ENCODE measurements at regions not wholly inside any gene's neighbourhood (a gene's known extent, or its start where the extent isn't known, plus 50 kb on each side); places are given as distances from the start of the nearest gene placed in this dataset.

GRCh38 chr4:129561886-129562671 is 466.1 kb downstream of the C4orf33 start:
- H3K4me1 ChIP-seq (ENCODE audit: insufficient read depth, insufficient read length): no peaks in the 10 kb centered on the region
- no peak overlapping the region for H3K9ac ChIP-seq (ENCODE audit: insufficient read length, low read depth)
- no peak overlapping the region for H3K4me3 ChIP-seq (ENCODE audit: insufficient read length, low read depth)
- no peaks in the 10 kb centered on the region for H3K27me3 ChIP-seq (ENCODE audit: insufficient read depth, insufficient read length)
- H3K36me3 ChIP-seq (ENCODE audit: insufficient read depth, insufficient read length, low read length): no peaks in the 10 kb centered on the region
- DNase-seq (ENCODE audit: low read depth, low spot score): no peak
- TF ChIP-seq SUZ12 (IDR thresholded peaks at IDR 0.05; ENCODE audit: extremely low read depth, insufficient read depth, insufficient read length): no peak
- no peak for TF ChIP-seq ZNF274 (IDR thresholded peaks at IDR 0.05; ENCODE audit: low read depth, low read length)
- no peak for TF ChIP-seq YY1 (IDR thresholded peaks at IDR 0.05; ENCODE audit: insufficient read depth, insufficient read length)
- H3K9me3 ChIP-seq (ENCODE audit: insufficient read depth, low read length): no peaks in the 10 kb centered on the region

GRCh38 chr4:129565214-129565613 is 469.3 kb downstream of the C4orf33 start:
- no peaks in the 10 kb centered on the region for H3K4me1 ChIP-seq (ENCODE audit: insufficient read depth, insufficient read length)
- no peaks in the 10 kb centered on the region for H3K36me3 ChIP-seq (ENCODE audit: insufficient read depth, insufficient read length, low read length)
- H3K9me3 ChIP-seq (ENCODE audit: insufficient read depth, low read length): no peaks in the 10 kb centered on the region
- H3K4me3 ChIP-seq (ENCODE audit: insufficient read length, low read depth): no peak overlapping the region
- H3K9ac ChIP-seq (ENCODE audit: insufficient read length, low read depth): no peak overlapping the region
- DNase-seq (ENCODE audit: low read depth, low spot score): no peak
- no peaks in the 10 kb centered on the region for H3K27me3 ChIP-seq (ENCODE audit: insufficient read depth, insufficient read length)
- TF ChIP-seq YY1 (IDR thresholded peaks at IDR 0.05; ENCODE audit: insufficient read depth, insufficient read length) (no peak), SUZ12 (IDR thresholded peaks at IDR 0.05; ENCODE audit: extremely low read depth, insufficient read depth, insufficient read length) (no peak), ZNF274 (IDR thresholded peaks at IDR 0.05; ENCODE audit: low read depth, low read length) (no peak)

- Histone ChIP-seq H3K4me1 (ENCODE audit: insufficient read depth, insufficient read length) (no peaks in the 10 kb centered on the region), H3K4me3 (ENCODE audit: insufficient read length, low read depth) (no peak overlapping the region), H3K27me3 (ENCODE audit: insufficient read depth, insufficient read length) (no peaks in the 10 kb centered on the region), H3K9me3 (ENCODE audit: insufficient read depth, low read length) (no peaks in the 10 kb centered on the region), H3K36me3 (ENCODE audit: insufficient read depth, insufficient read length, low read length) (no peaks in the 10 kb centered on the region), H3K9ac (ENCODE audit: insufficient read length, low read depth) (no peak overlapping the region)
- TF ChIP-seq ZNF274 (IDR thresholded peaks at IDR 0.05; ENCODE audit: low read depth, low read length): no peak
- TF ChIP-seq YY1 (IDR thresholded peaks at IDR 0.05; ENCODE audit: insufficient read depth, insufficient read length): no peak
- no peak for TF ChIP-seq SUZ12 (IDR thresholded peaks at IDR 0.05; ENCODE audit: extremely low read depth, insufficient read depth, insufficient read length)
- no peak for DNase-seq (ENCODE audit: low read depth, low spot score)
These were observed 474.4 kb downstream of the C4orf33 start for GRCh38 chr4:129570326-129570725.

GRCh38 chr4:129578336-129578735 is 482.4 kb downstream of the C4orf33 start:
- Histone ChIP-seq H3K4me1 (ENCODE audit: insufficient read depth, insufficient read length) (no peaks in the 10 kb centered on the region), H3K9ac (ENCODE audit: insufficient read length, low read depth) (no peak overlapping the region), H3K27me3 (ENCODE audit: insufficient read depth, insufficient read length) (no peaks in the 10 kb centered on the region), H3K4me3 (ENCODE audit: insufficient read length, low read depth) (no peak overlapping the region), H3K36me3 (ENCODE audit: insufficient read depth, insufficient read length, low read length) (no peaks in the 10 kb centered on the region), H3K9me3 (ENCODE audit: insufficient read depth, low read length) (no peaks in the 10 kb centered on the region)
- DNase-seq (ENCODE audit: low read depth, low spot score): no peak
- TF ChIP-seq SUZ12 (IDR thresholded peaks at IDR 0.05; ENCODE audit: extremely low read depth, insufficient read depth, insufficient read length) (no peak), YY1 (IDR thresholded peaks at IDR 0.05; ENCODE audit: insufficient read depth, insufficient read length) (no peak), ZNF274 (IDR thresholded peaks at IDR 0.05; ENCODE audit: low read depth, low read length) (no peak)

- no peak for TF ChIP-seq YY1 (IDR thresholded peaks at IDR 0.05; ENCODE audit: insufficient read depth, insufficient read length)
- no peak for TF ChIP-seq ZNF274 (IDR thresholded peaks at IDR 0.05; ENCODE audit: low read depth, low read length)
- no peak for TF ChIP-seq SUZ12 (IDR thresholded peaks at IDR 0.05; ENCODE audit: extremely low read depth, insufficient read depth, insufficient read length)
- no peaks in the 10 kb centered on the region for H3K27me3 ChIP-seq (ENCODE audit: insufficient read depth, insufficient read length)
- no peaks in the 10 kb centered on the region for H3K36me3 ChIP-seq (ENCODE audit: insufficient read depth, insufficient read length, low read length)
- no peak overlapping the region for H3K9ac ChIP-seq (ENCODE audit: insufficient read length, low read depth)
- no peak overlapping the region for H3K4me3 ChIP-seq (ENCODE audit: insufficient read length, low read depth)
- H3K9me3 ChIP-seq (ENCODE audit: insufficient read depth, low read length): no peaks in the 10 kb centered on the region
- DNase-seq (ENCODE audit: low read depth, low spot score): no peak
- no peaks in the 10 kb centered on the region for H3K4me1 ChIP-seq (ENCODE audit: insufficient read depth, insufficient read length)
These were observed 485.4 kb downstream of the C4orf33 start for GRCh38 chr4:129581305-129581704.

- no peak for DNase-seq (ENCODE audit: low read depth, low spot score)
- no peaks in the 10 kb centered on the region for H3K36me3 ChIP-seq (ENCODE audit: insufficient read depth, insufficient read length, low read length)
- no peaks in the 10 kb centered on the region for H3K4me1 ChIP-seq (ENCODE audit: insufficient read depth, insufficient read length)
- no peak overlapping the region for H3K9ac ChIP-seq (ENCODE audit: insufficient read length, low read depth)
- no peak for TF ChIP-seq YY1 (IDR thresholded peaks at IDR 0.05; ENCODE audit: insufficient read depth, insufficient read length)
- TF ChIP-seq ZNF274 (IDR thresholded peaks at IDR 0.05; ENCODE audit: low read depth, low read length): no peak
- no peak for TF ChIP-seq SUZ12 (IDR thresholded peaks at IDR 0.05; ENCODE audit: extremely low read depth, insufficient read depth, insufficient read length)
- no peak overlapping the region for H3K4me3 ChIP-seq (ENCODE audit: insufficient read length, low read depth)
- H3K9me3 ChIP-seq (ENCODE audit: insufficient read depth, low read length): no peaks in the 10 kb centered on the region
- no peaks in the 10 kb centered on the region for H3K27me3 ChIP-seq (ENCODE audit: insufficient read depth, insufficient read length)
These were observed 487.9 kb downstream of the C4orf33 start for GRCh38 chr4:129583868-129584267.

- Histone ChIP-seq H3K27me3 (ENCODE audit: insufficient read depth, insufficient read length) (no peaks in the 10 kb centered on the region), H3K4me1 (ENCODE audit: insufficient read depth, insufficient read length) (no peaks in the 10 kb centered on the region), H3K9ac (ENCODE audit: insufficient read length, low read depth) (no peak overlapping the region), H3K36me3 (ENCODE audit: insufficient read depth, insufficient read length, low read length) (no peaks in the 10 kb centered on the region), H3K4me3 (ENCODE audit: insufficient read length, low read depth) (no peak overlapping the region), H3K9me3 (ENCODE audit: insufficient read depth, low read length) (no peaks in the 10 kb centered on the region)
- TF ChIP-seq SUZ12 (IDR thresholded peaks at IDR 0.05; ENCODE audit: extremely low read depth, insufficient read depth, insufficient read length) (no peak), YY1 (IDR thresholded peaks at IDR 0.05; ENCODE audit: insufficient read depth, insufficient read length) (no peak), ZNF274 (IDR thresholded peaks at IDR 0.05; ENCODE audit: low read depth, low read length) (no peak)
- no peak for DNase-seq (ENCODE audit: low read depth, low spot score)
These were observed 502.6 kb downstream of the C4orf33 start for GRCh38 chr4:129598582-129598981.
